Duodenal mucosa (tissue), 2 donors: ENCODE measurements at regions not wholly inside any gene's neighbourhood (a gene's known extent, or its start where the extent isn't known, plus 50 kb on each side); places are given as distances from the start of the nearest gene placed in this dataset.
A peak's percentile ranks its signal among the peaks of the same experiment; 100 is the strongest.

Source experiments
- H3K27ac ChIP-seq: one replicate; pipeline ENCODE4 v1.7.0; 2013; ENCODE audit warnings: low read depth, low read length
- H3K27me3 ChIP-seq, 2 donors: one replicate each; pipeline ENCODE4 v1.7.0; 2013; ENCODE audit warnings: low read length in 2 of 2, control low read depth in 1 of 2; ENCODE audit not compliant: insufficient read depth in 2 of 2, control insufficient read depth in 1 of 2
- H3K36me3 ChIP-seq, 2 donors: one replicate each; pipeline ENCODE4 v1.7.0; 2013; ENCODE audit warnings: low read length in 2 of 2, control low read depth in 1 of 2; ENCODE audit not compliant: insufficient read depth in 2 of 2, control insufficient read depth in 1 of 2
- H3K4me1 ChIP-seq, 2 donors: one replicate each; pipeline ENCODE4 v1.7.0; 2013; ENCODE audit warnings: low read length in 2 of 2, control low read depth in 1 of 2; ENCODE audit not compliant: insufficient read depth in 2 of 2, control insufficient read depth in 1 of 2
- H3K4me3 ChIP-seq, 2 donors: one replicate each; pipeline ENCODE4 v1.7.0; 2013; ENCODE audit warnings: low read length in 2 of 2, low read depth in 1 of 2
- H3K9ac ChIP-seq, 2 donors: one replicate each; pipeline ENCODE4 v1.7.0; 2013; ENCODE audit warnings: low read length in 2 of 2, low read depth in 1 of 2
- H3K9me3 ChIP-seq, 2 donors: one replicate each; pipeline ENCODE4 v1.7.0; 2013; ENCODE audit warnings: low read length in 2 of 2, control low read depth in 1 of 2; ENCODE audit not compliant: control insufficient read depth in 1 of 2

- peaks cover 10 to 14% of the 10 kb centered on the region in 2 donors for H3K4me1 ChIP-seq
- H3K9ac ChIP-seq, result no peak overlapping the region
- no peaks in the 10 kb centered on the region for H3K9me3 ChIP-seq
- H3K36me3 ChIP-seq, result no peaks in the 10 kb centered on the region
- H3K27me3 ChIP-seq, result no peaks in the 10 kb centered on the region
- no peak overlapping the region for H3K27ac ChIP-seq
- no peak overlapping the region for H3K4me3 ChIP-seq
These were observed 53.0 kb upstream of the CA12 start for GRCh38 chr15:63434576-63435186.

- Histone ChIP-seq H3K36me3 (no peaks in the 10 kb centered on the region), H3K9ac (no peak overlapping the region), H3K9me3 (no peaks in the 10 kb centered on the region), H3K4me1 (peaks cover 10 to 14% of the 10 kb centered on the region in 2 donors), H3K27me3 (no peaks in the 10 kb centered on the region), H3K4me3 (no peak overlapping the region), H3K27ac (no peak overlapping the region)
These were observed 53.7 kb upstream of the CA12 start for GRCh38 chr15:63435204-63435820.

- Histone ChIP-seq H3K9ac (peak overlapping the region in 1 of 2 donors; percentile 29), H3K4me3 (no peak overlapping the region), H3K27me3 (no peaks in the 10 kb centered on the region), H3K4me1 (peaks cover 10 to 14% of the 10 kb centered on the region in 2 donors), H3K27ac (no peak overlapping the region), H3K9me3 (no peaks in the 10 kb centered on the region), H3K36me3 (no peaks in the 10 kb centered on the region)
These were observed 54.7 kb upstream of the CA12 start for GRCh38 chr15:63436341-63436740.

- Histone ChIP-seq H3K9me3 (no peaks in the 10 kb centered on the region), H3K4me1 (peaks cover 10 to 14% of the 10 kb centered on the region in 2 donors), H3K4me3 (no peak overlapping the region), H3K9ac (peak overlapping the region in 1 of 2 donors; percentile 29), H3K27ac (no peak overlapping the region), H3K36me3 (no peaks in the 10 kb centered on the region), H3K27me3 (no peaks in the 10 kb centered on the region)
These were observed 55.3 kb upstream of the CA12 start for GRCh38 chr15:63436872-63437375.

GRCh38 chr15:63439536-63440264, 58.1 kb upstream of the CA12 start:
- Histone ChIP-seq H3K27ac (no peak overlapping the region), H3K9ac (no peak overlapping the region), H3K4me1 (peaks cover 14 to 19% of the 10 kb centered on the region in 2 donors), H3K4me3 (no peak overlapping the region), H3K36me3 (no peaks in the 10 kb centered on the region), H3K9me3 (no peaks in the 10 kb centered on the region), H3K27me3 (no peaks in the 10 kb centered on the region)

GRCh38 chr15:63440265-63440648, 58.6 kb upstream of the CA12 start:
- Histone ChIP-seq H3K9me3 (no peaks in the 10 kb centered on the region), H3K36me3 (no peaks in the 10 kb centered on the region), H3K4me1 (peaks cover 14 to 23% of the 10 kb centered on the region in 2 donors), H3K4me3 (no peak overlapping the region), H3K9ac (no peak overlapping the region), H3K27me3 (no peaks in the 10 kb centered on the region), H3K27ac (no peak overlapping the region)

GRCh38 chr15:63440756-63441155, 59.1 kb upstream of the CA12 start:
- H3K9ac ChIP-seq, result no peak overlapping the region
- no peaks in the 10 kb centered on the region for H3K36me3 ChIP-seq
- H3K4me1 ChIP-seq, result peaks cover 14 to 23% of the 10 kb centered on the region in 2 donors
- H3K4me3 ChIP-seq, result no peak overlapping the region
- no peak overlapping the region for H3K27ac ChIP-seq
- H3K27me3 ChIP-seq, result no peaks in the 10 kb centered on the region
- H3K9me3 ChIP-seq, result no peaks in the 10 kb centered on the region

- Histone ChIP-seq H3K9me3 (no peaks in the 10 kb centered on the region), H3K4me1 (peaks cover 14 to 20% of the 10 kb centered on the region in 2 donors), H3K36me3 (no peaks in the 10 kb centered on the region), H3K4me3 (no peak overlapping the region), H3K27ac (no peak overlapping the region), H3K9ac (no peak overlapping the region), H3K27me3 (no peaks in the 10 kb centered on the region)
These were observed 59.6 kb upstream of the CA12 start for GRCh38 chr15:63441266-63441665.

- Histone ChIP-seq H3K27ac (no peak overlapping the region), H3K27me3 (no peaks in the 10 kb centered on the region), H3K36me3 (no peaks in the 10 kb centered on the region), H3K9ac (no peak overlapping the region), H3K4me3 (no peak overlapping the region), H3K4me1 (peaks cover 5 to 12% of the 10 kb centered on the region in 2 donors), H3K9me3 (no peaks in the 10 kb centered on the region)
These were observed 60.4 kb upstream of the CA12 start for GRCh38 chr15:63442080-63442479.

- Histone ChIP-seq H3K9me3 (no peaks in the 10 kb centered on the region), H3K4me1 (peaks cover 5 to 17% of the 10 kb centered on the region in 2 donors), H3K27ac (no peak overlapping the region), H3K27me3 (no peaks in the 10 kb centered on the region), H3K9ac (no peak overlapping the region), H3K36me3 (no peaks in the 10 kb centered on the region), H3K4me3 (no peak overlapping the region)
These were observed 59.8 kb upstream of the USP3 start for GRCh38 chr15:63444611-63445010.
